K562 (cell line): ENCODE measurements at regions not wholly inside any gene's neighbourhood (a gene's known extent, or its start where the extent isn't known, plus 50 kb on each side); places are given as distances from the start of the nearest gene placed in this dataset.

Source experiments
- ATAC-seq: fragments of 200-7000 bp; cut with Tn5 transposase; 3 replicates; pipeline ENCODE4 v1.9.1; 2020; ENCODE audit warnings: moderate library complexity
- BruUV-seq: library from RNA; stranded (reverse); fragments of 400-500 nt; replicated peaks from 2 replicates; lab custom pipeline; 2021; lab: Mats Ljungman, UMichigan
- CTCF ChIA-PET: fragments of 300-600 bp; formaldehyde crosslinking; extraction: SDS; loops from one replicate; lab custom pipeline; 2021; ENCODE audit warnings: low intra/inter-chr PET ratio; lab: Yijun Ruan, JAX
- POLR2A ChIA-PET: fragments of 300-600, 350-650 bp; sonication (Branson Sonifier 250); formaldehyde crosslinking; extraction: SDS; loops from one replicate; lab custom pipeline; 2021; ENCODE audit warnings: antibody characterized with exemption, inconsistent platforms; lab: Yijun Ruan, JAX
- DNase-seq, 4 experiments: peaks; one replicate each; pipeline versions ENCODE4 v3.0.0 to v3.0.0-alpha.2; 2011 to 2018; ENCODE audit warnings: low spot score in 3 of 4, mixed read lengths in 3 of 4; ENCODE audit errors: extremely low read depth in 1 of 4
- FAIRE-seq: peaks from 2 replicates; lab custom pipeline; 2011; peaks lifted over from hg19 to GRCh38; lab: Jason Lieb, UNC
- H2AFZ ChIP-seq: 2 replicates; pipeline ENCODE4 v1.6.0; 2011; ENCODE audit warnings: low read depth, low read length, control low read depth, inconsistent platforms
- H3K27ac ChIP-seq: fragments of 200-600 bp; 3 replicates; pipeline ENCODE4 v1.8.0; 2011; ENCODE audit warnings: low read depth, mild to moderate bottlenecking, control low read depth, inconsistent platforms, low read length, moderate library complexity, mixed read lengths; ENCODE audit errors: extremely low read depth
- H3K27me3 ChIP-seq, 2 experiments: fragments of 300-600 bp in 1 of 2; 2 replicates in 1 of 2; 3 replicates in 1 of 2; pipeline versions ENCODE4 v1.6.0 to v1.8.0; 2011; ENCODE audit warnings: inconsistent platforms in 2 of 2, low read length in 2 of 2, mild to moderate bottlenecking in 1 of 2, mixed read lengths in 1 of 2, moderate library complexity in 1 of 2; ENCODE audit not compliant: control insufficient read depth in 2 of 2, insufficient read depth in 2 of 2
- H3K36me3 ChIP-seq: fragments of 300-600 bp; 3 replicates; pipeline ENCODE4 v1.8.0; 2011; ENCODE audit warnings: mild to moderate bottlenecking, low read length, inconsistent platforms; ENCODE audit not compliant: control insufficient read depth, insufficient read depth
- H3K4me1 ChIP-seq, 2 experiments: fragments of 200-600 bp in 1 of 2; replicated peaks in 1 of 2; 2 replicates in 1 of 2; 3 replicates in 1 of 2; pipeline versions ENCODE4 v1.5.1 to v1.8.0; 2011; ENCODE audit warnings: inconsistent platforms in 2 of 2, low read length in 2 of 2, mild to moderate bottlenecking in 1 of 2, mixed read lengths in 1 of 2, moderate library complexity in 1 of 2; ENCODE audit not compliant: control insufficient read depth in 2 of 2, insufficient read depth in 2 of 2
- H3K4me2 ChIP-seq: 2 replicates; pipeline ENCODE4 v1.6.1; 2011; ENCODE audit warnings: low read length, control low read depth, inconsistent platforms, mixed read lengths; ENCODE audit not compliant: insufficient read depth
- H3K4me3 ChIP-seq: fragments of 200-600 bp; sonication (generic), shearing (Covaris generic); 2 replicates; pipeline ENCODE4 v1.5.1; 2016; ENCODE audit warnings: control low read depth, inconsistent platforms
- H3K79me2 ChIP-seq: fragments of 200-600 bp; 3 replicates; pipeline ENCODE4 v1.8.0; 2011; ENCODE audit warnings: low read length, inconsistent platforms; ENCODE audit not compliant: control insufficient read depth, insufficient read depth
- H3K9ac ChIP-seq, 2 experiments: 2 replicates each; pipeline versions ENCODE4 v1.6.0 to v1.6.1; 2011; ENCODE audit warnings: low read depth in 2 of 2, low read length in 2 of 2, control low read depth in 1 of 2, inconsistent platforms in 1 of 2, mild to moderate bottlenecking in 1 of 2, mixed read lengths in 1 of 2; ENCODE audit not compliant: insufficient read depth in 1 of 2
- H3K9me1 ChIP-seq: one replicate; pipeline ENCODE4 v1.6.0; 2011; ENCODE audit warnings: inconsistent platforms, mild to moderate bottlenecking, low read length, moderate library complexity; ENCODE audit not compliant: control insufficient read depth, insufficient read depth
- H3K9me3 ChIP-seq: replicated peaks from 2 replicates; pipeline ENCODE4 v1.5.1; 2011; ENCODE audit warnings: low read depth, low read length, inconsistent platforms; ENCODE audit not compliant: control insufficient read depth, insufficient read depth
- H4K20me1 ChIP-seq: replicated peaks from 2 replicates; pipeline ENCODE4 v1.6.1; 2011; ENCODE audit warnings: low read length, inconsistent platforms, mixed read lengths; ENCODE audit not compliant: control insufficient read depth, insufficient read depth
- ATF3 ChIP-seq, 2 experiments: fragments of 450-650 bp in 1 of 2; sonication (generic) in 1 of 2; formaldehyde crosslinking in 1 of 2; IDR thresholded peaks in 1 of 2; conservative IDR thresholded peaks in 1 of 2; 2 replicates each; pipeline versions ENCODE4 v1.6.1 to v1.8.1; 2016 to 2023; ENCODE audit warnings: mild to moderate bottlenecking in 2 of 2, moderate library complexity in 2 of 2, inconsistent platforms in 1 of 2, missing genetic modification reagents in 1 of 2
- BACH1 ChIP-seq: fragments of 200-800 bp; sonication (Bioruptor generic); IDR thresholded peaks from 2 replicates; pipeline ENCODE4 v1.6.1; 2016; ENCODE audit warnings: missing genetic modification characterization, missing compliant biosample characterization
- BRCA1 ChIP-seq, 2 experiments: fragments of 450-650 bp in 1 of 2; sonication (generic) in 1 of 2; formaldehyde crosslinking in 1 of 2; IDR thresholded peaks; 2 replicates each; pipeline versions ENCODE4 v1.5.0 to v1.6.1; 2017 to 2020; ENCODE audit warnings: mild to moderate bottlenecking in 1 of 2, missing genetic modification reagents in 1 of 2
- CEBPB ChIP-seq: fragments of 450-650 bp; IDR thresholded peaks from 2 replicates; pipeline ENCODE4 v1.6.1; 2016; ENCODE audit warnings: missing genetic modification characterization, missing compliant biosample characterization
- CEBPG ChIP-seq, 3 experiments: fragments of 200-800 bp in 1 of 3; sonication (Bioruptor generic) in 1 of 3; sonication (generic) in 1 of 3; formaldehyde crosslinking in 1 of 3; IDR thresholded peaks in 2 of 3; conservative IDR thresholded peaks in 1 of 3; 2 replicates each; pipeline versions ENCODE4 v1.6.1 to v1.8.0; 2016 to 2022; ENCODE audit warnings: missing compliant biosample characterization in 2 of 3, missing genetic modification characterization in 2 of 3, mild to moderate bottlenecking in 1 of 3, missing genetic modification reagents in 1 of 3
- FOXJ3 ChIP-seq: sonication (generic); formaldehyde crosslinking; IDR thresholded peaks from 2 replicates; pipeline ENCODE4 v1.4.0; 2020; ENCODE audit warnings: mild to moderate bottlenecking, missing genetic modification reagents
- TRIM25 ChIP-seq: fragments of 450-650 bp; IDR thresholded peaks from 2 replicates; pipeline ENCODE4 v1.7.0; 2016; ENCODE audit warnings: borderline replicate concordance
- ZBTB5 ChIP-seq: fragments of 450-650 bp; IDR thresholded peaks from 2 replicates; pipeline ENCODE4 v1.6.1; 2017; ENCODE audit warnings: antibody characterized with exemption
- ZFX ChIP-seq: sonication (generic); formaldehyde crosslinking; IDR thresholded peaks from 2 replicates; pipeline ENCODE4 v1.8.0; 2022; ENCODE audit warnings: mild to moderate bottlenecking, missing genetic modification reagents, moderate library complexity
- WGBS: fragments of 100-300 bp; shearing (Covaris generic); methylation state at CpG from one replicate; pipeline ENCODE4 v1.1.6; 2016; ENCODE audit warnings: low coverage, mixed read lengths; ENCODE audit not compliant: insufficient coverage; ENCODE audit errors: missing lambda C conversion rate; 5-methylcytosine and 5-hydroxymethylcytosine counted together
- in situ Hi-C: fragments of 300-500 bp; cut with MboI; formaldehyde crosslinking; loops from 4 replicates; pipeline ENCODE4 v1.15.0; 2018; ENCODE audit warnings: inconsistent platforms, mixed read lengths
- intact Hi-C: fragments of 100-400 bp; cut with micrococcal nuclease; formaldehyde crosslinking; loops from 2 replicates; pipeline ENCODE4 v1.14.2; 2022

GRCh38 chr1:208499026-208499425 is 254.8 kb upstream of the PLXNA2 start:
- no peak for FAIRE-seq
- BruUV-seq, result no TSS peak

More at GRCh38 chr1:208499026-208499425, 254.8 kb upstream of the PLXNA2 start:
- intact Hi-C loops (no loop called here), in situ Hi-C loops (no loop called here)
- H3K4me1 ChIP-seq, result no peaks in the 10 kb centered on the region
- no peaks in the 10 kb centered on the region for H3K36me3 ChIP-seq
- POLR2A ChIA-PET, result no interaction called here
- no peak for DNase-seq
- no peaks in the 10 kb centered on the region for H3K27me3 ChIP-seq
- H3K9ac ChIP-seq, result no peak overlapping the region
- H2AFZ ChIP-seq, result no peak overlapping the region
- 2% methylated on average over 3 of the region's 3 CpGs for whole genome bisulfite sequencing
- no peak overlapping the region for H3K4me3 ChIP-seq
- ATAC-seq, result no peak
- no peak overlapping the region for H3K4me2 ChIP-seq
- H3K79me2 ChIP-seq, result no peaks in the 10 kb centered on the region
- TF ChIP-seq TRIM25 (no peak), ATF3 (IDR thresholded peaks at IDR 0.05) (peak; percentile 33; the same call in 1 of the 2 replicates), ATF3 (CRISPR knock-in tag; conservative IDR thresholded peaks at IDR 0.05) (no peak), ZBTB5 (no peak), FOXJ3 (CRISPR knock-in tag) (no peak), CEBPB (peak; percentile 57; the same call in 1 of the 2 replicates), ZFX (no peak), CEBPG (CRISPR knock-in tag; IDR thresholded peaks at IDR 0.05) (no peak), CEBPG (tag; conservative IDR thresholded peaks at IDR 0.05 in 1 of 2, IDR thresholded peaks at IDR 0.05 in 1 of 2) (peak; percentile 53 to 80; a peak in 3 of 4 replicates), BACH1 (tag) (no peak), BRCA1 (IDR thresholded peaks at IDR 0.05) (no peak), BRCA1 (CRISPR knock-in tag; IDR thresholded peaks at IDR 0.05) (no peak)
- no peaks in the 10 kb centered on the region for H3K9me1 ChIP-seq
- H3K9me3 ChIP-seq, result no peaks in the 10 kb centered on the region
- CTCF ChIA-PET, result no interaction called here
- H4K20me1 ChIP-seq, result no peaks in the 10 kb centered on the region
- no peak overlapping the region for H3K27ac ChIP-seq
